ENCODE measurements at regions not wholly inside any gene's neighbourhood (a gene's known extent, or its start where the extent isn't known, plus 50 kb on each side); places are given as distances from the start of the nearest gene placed in this dataset.

GRCh38 chr3:188949456-188949855 lies 222.3 kb upstream of the TPRG1 start:
- intact Hi-C loops (cut with DNase I): no loop called here
- Histone ChIP-seq H3K27me3 (no peaks in the 10 kb centered on the region), H3K9me3 (no peaks in the 10 kb centered on the region), H3K36me3 (no peaks in the 10 kb centered on the region), H3K27ac (peak overlapping the region; percentile 90 to 98 (median 96)), H3K4me1 (peaks cover 42 to 79% (median 62%) of the 10 kb centered on the region in 3 donors), H3K4me3 (no peak overlapping the region)
- 96 to 97% methylated on average over 2 of the region's 2 CpGs for WGBS, 2 donors
- TF ChIP-seq CTCF (IDR thresholded peaks at IDR 0.05) (no peak), POLR2A (IDR thresholded peaks at IDR 0.05) (no peak)
- DNase-seq: no peak

GRCh38 chr3:188949996-188950395 lies 221.8 kb upstream of the TPRG1 start:
- TF ChIP-seq POLR2A (IDR thresholded peaks at IDR 0.05) (no peak), CTCF (IDR thresholded peaks at IDR 0.05) (no peak)
- H3K4me1 ChIP-seq: peaks cover 37 to 79% (median 57%) of the 10 kb centered on the region in 3 donors
- 93 to 94% methylated on average over 1 of the region's 1 CpG for WGBS, 2 donors
- H3K27me3 ChIP-seq: no peaks in the 10 kb centered on the region
- H3K27ac ChIP-seq: peak overlapping the region; percentile 90 to 98 (median 96)
- intact Hi-C loops (cut with DNase I): loop anchor here (5.0 kb wide), 1 partner anchor 1208 kb away; no protein-coding TSS in a partner anchor
- DNase-seq: no peak
- no peak overlapping the region for H3K4me3 ChIP-seq
- H3K9me3 ChIP-seq: no peaks in the 10 kb centered on the region
- H3K36me3 ChIP-seq: no peaks in the 10 kb centered on the region

- Histone ChIP-seq H3K27ac (peak overlapping the region; percentile 90 to 98 (median 96)), H3K4me1 (peaks cover 37 to 75% (median 50%) of the 10 kb centered on the region in 3 donors), H3K36me3 (no peaks in the 10 kb centered on the region), H3K9me3 (no peaks in the 10 kb centered on the region), H3K4me3 (no peak overlapping the region), H3K27me3 (no peaks in the 10 kb centered on the region)
- intact Hi-C loops (cut with DNase I): loop anchor here (5.0 kb wide), 1 partner anchor 1209 kb away; no protein-coding TSS in a partner anchor
- WGBS, 2 donors: 48 to 49% methylated on average over 13 of the region's 13 CpGs
- DNase-seq: no peak
- peak in 1 of 4 donors; percentile 25 for TF ChIP-seq POLR2A (IDR thresholded peaks at IDR 0.05)
- TF ChIP-seq CTCF (IDR thresholded peaks at IDR 0.05): peak in 1 of 6 experiments; percentile 4
Measured at GRCh38 chr3:188950832-188951489, 220.8 kb upstream of the TPRG1 start.

GRCh38 chr3:188951734-188952133 lies 220.0 kb upstream of the TPRG1 start:
- no peak for DNase-seq
- WGBS, 2 donors: 87 to 91% methylated on average over 6 to 8 of the region's 8 CpGs
- TF ChIP-seq CTCF (IDR thresholded peaks at IDR 0.05) (no peak), POLR2A (IDR thresholded peaks at IDR 0.05) (no peak)
- intact Hi-C loops (cut with DNase I): loop anchor here (5.0 kb wide), 1 partner anchor 1209 kb away; no protein-coding TSS in a partner anchor
- H3K4me1 ChIP-seq: peaks cover 37 to 75% (median 48%) of the 10 kb centered on the region in 3 donors
- no peaks in the 10 kb centered on the region for H3K27me3 ChIP-seq
- H3K36me3 ChIP-seq: no peaks in the 10 kb centered on the region
- peak overlapping the region; percentile 90 to 98 (median 96) for H3K27ac ChIP-seq
- no peak overlapping the region for H3K4me3 ChIP-seq
- H3K9me3 ChIP-seq: no peaks in the 10 kb centered on the region

GRCh38 chr3:188954590-188955208 lies 217.1 kb upstream of the TPRG1 start:
- intact Hi-C loops (cut with DNase I): loop anchor here (5.0 kb wide), 2 partner anchors 193 to 1212 kb away; no protein-coding TSS in a partner anchor
- DNase-seq: peak; percentile 9
- Histone ChIP-seq H3K4me1 (peaks cover 20 to 51% (median 26%) of the 10 kb centered on the region in 3 donors), H3K27ac (peak overlapping the region in 2 of 4 donors; percentile 5 to 66), H3K9me3 (no peaks in the 10 kb centered on the region), H3K4me3 (no peak overlapping the region), H3K36me3 (no peaks in the 10 kb centered on the region), H3K27me3 (no peaks in the 10 kb centered on the region)
- 29 to 41% methylated on average over 3 of the region's 3 CpGs for WGBS, 2 donors
- TF ChIP-seq CTCF (IDR thresholded peaks at IDR 0.05) (peak; percentile 88 to 98 (median 95)), POLR2A (IDR thresholded peaks at IDR 0.05) (no peak)
